IMR-90 (cell line): ENCODE measurements at regions not wholly inside any gene's neighbourhood (a gene's known extent, or its start where the extent isn't known, plus 50 kb on each side); places are given as distances from the start of the nearest gene placed in this dataset.

Experiments
- ATAC-seq: fragments of 200-7000 bp; cut with Tn5 transposase; 2 replicates; pipeline ENCODE4 v1.9.1; 2020; ENCODE audit warnings: low read depth, mild to moderate bottlenecking, moderate library complexity
- BruUV-seq: library from RNA; stranded (reverse); fragments of 400-500 nt; replicated peaks from 2 replicates; lab custom pipeline; 2021; lab: Mats Ljungman, UMichigan
- CTCF ChIA-PET: fragments of 300-600 bp; formaldehyde crosslinking; extraction: SDS; loops from one replicate; lab custom pipeline; 2021; ENCODE audit warnings: antibody characterized with exemption; lab: Yijun Ruan, JAX
- POLR2A ChIA-PET: fragments of 300-600 bp; sonication (Branson Sonifier 250); formaldehyde crosslinking; loops from one replicate; lab custom pipeline; 2022; ENCODE audit warnings: antibody characterized with exemption; ENCODE audit not compliant: unreplicated experiment; lab: Charles Lee
- DNase-seq: peaks from one replicate; pipeline ENCODE4 v3.0.0; 2013
- H2AFZ ChIP-seq: replicated peaks from 2 replicates; pipeline ENCODE3; 2013; ENCODE audit warnings: low read length, mild to moderate bottlenecking; ENCODE audit not compliant: poor library complexity
- H2AK5ac ChIP-seq: 2 replicates; pipeline ENCODE4 v1.6.1; 2013; ENCODE audit warnings: low read depth, low read length, inconsistent platforms
- H2AK9ac ChIP-seq: replicated peaks from 2 replicates; pipeline ENCODE3; 2013; ENCODE audit warnings: mild to moderate bottlenecking, low read depth, low read length, moderate library complexity; ENCODE audit not compliant: poor library complexity
- H2BK120ac ChIP-seq: 2 replicates; pipeline ENCODE4 v1.6.1; 2013; ENCODE audit warnings: low read depth, low read length, inconsistent platforms
- H2BK15ac ChIP-seq: 3 replicates; pipeline ENCODE4 v1.6.1; 2013; ENCODE audit warnings: low read depth, low read length, inconsistent platforms
- H2BK20ac ChIP-seq: 2 replicates; pipeline ENCODE4 v1.6.1; 2013; ENCODE audit warnings: low read depth, mild to moderate bottlenecking, inconsistent platforms, low read length, moderate library complexity
- H2BK5ac ChIP-seq: 2 replicates; pipeline ENCODE4 v1.6.1; 2013; ENCODE audit warnings: mild to moderate bottlenecking, low read depth, low read length, inconsistent platforms; ENCODE audit not compliant: poor library complexity, severe bottlenecking
- H3K14ac ChIP-seq: replicated peaks from 2 replicates; pipeline ENCODE4 v1.6.1; 2013; ENCODE audit warnings: low read depth, low read length, inconsistent platforms
- H3K18ac ChIP-seq: 2 replicates; pipeline ENCODE4 v1.6.1; 2013; ENCODE audit warnings: low read depth, low read length, control low read depth
- H3K23ac ChIP-seq: 2 replicates; pipeline ENCODE4 v1.6.1; 2013; ENCODE audit warnings: low read depth, low read length, inconsistent platforms
- H3K27ac ChIP-seq: 2 replicates; pipeline ENCODE4 v1.5.1; 2013; ENCODE audit warnings: mild to moderate bottlenecking, control low read depth, low read length; ENCODE audit not compliant: insufficient read depth
- H3K27me3 ChIP-seq: 2 replicates; pipeline ENCODE4 v1.6.1; 2013; ENCODE audit warnings: low read length; ENCODE audit not compliant: control insufficient read depth, insufficient read depth
- H3K36me3 ChIP-seq: 2 replicates; pipeline ENCODE4 v1.6.1; 2013; ENCODE audit warnings: low read length, mixed read lengths; ENCODE audit not compliant: control insufficient read depth, insufficient read depth
- H3K4ac ChIP-seq: 2 replicates; pipeline ENCODE4 v1.6.1; 2013; ENCODE audit warnings: low read depth, low read length, inconsistent platforms
- H3K4me1 ChIP-seq: 2 replicates; pipeline ENCODE4 v1.6.1; 2013; ENCODE audit warnings: low read length, mixed read lengths; ENCODE audit not compliant: control insufficient read depth, insufficient read depth
- H3K4me2 ChIP-seq: 2 replicates; pipeline ENCODE4 v1.6.1; 2013; ENCODE audit warnings: low read depth, mild to moderate bottlenecking, control low read depth, low read length, moderate library complexity
- H3K4me3 ChIP-seq: 2 replicates; pipeline ENCODE4 v1.5.1; 2013; ENCODE audit warnings: low read depth, mild to moderate bottlenecking, control low read depth, low read length, moderate library complexity; ENCODE audit not compliant: insufficient read depth
- H3K56ac ChIP-seq: 2 replicates; pipeline ENCODE4 v1.6.1; 2013; ENCODE audit warnings: low read length, inconsistent platforms; ENCODE audit not compliant: insufficient read depth; ENCODE audit errors: extremely low read depth
- H3K79me1 ChIP-seq, 2 experiments: 2 replicates each; pipeline ENCODE4 v1.6.1; 2013; ENCODE audit warnings: low read length in 2 of 2, inconsistent platforms in 1 of 2, low read depth in 1 of 2
- H3K9ac ChIP-seq: 2 replicates; pipeline ENCODE4 v1.6.1; 2013; ENCODE audit warnings: low read depth, low read length, control low read depth
- H3K9me1 ChIP-seq: 2 replicates; pipeline ENCODE4 v1.6.1; 2013; ENCODE audit warnings: low read length, inconsistent platforms; ENCODE audit not compliant: insufficient read depth
- H3K9me3 ChIP-seq: 2 replicates; pipeline ENCODE4 v1.6.1; 2013; ENCODE audit warnings: low read length; ENCODE audit not compliant: control insufficient read depth, insufficient read depth
- H4K20me1 ChIP-seq: 2 replicates; pipeline ENCODE4 v1.6.1; 2013; ENCODE audit warnings: low read length, inconsistent platforms; ENCODE audit not compliant: insufficient read depth
- H4K5ac ChIP-seq: 2 replicates; pipeline ENCODE4 v1.6.1; 2013; ENCODE audit warnings: mild to moderate bottlenecking, low read depth, low read length, control low read depth
- H4K8ac ChIP-seq, 2 experiments: 2 replicates each; pipeline ENCODE4 v1.6.1; 2013; ENCODE audit warnings: low read depth in 2 of 2, low read length in 2 of 2, control low read depth in 1 of 2, inconsistent platforms in 1 of 2
- H4K91ac ChIP-seq: 2 replicates; pipeline ENCODE4 v1.6.1; 2013; ENCODE audit warnings: low read depth, low read length, inconsistent platforms; ENCODE audit not compliant: insufficient read depth
- BHLHE40 ChIP-seq: fragments of 150-350 bp; IDR thresholded peaks from 2 replicates; pipeline ENCODE4 v1.6.1; 2016; ENCODE audit warnings: mild to moderate bottlenecking, low read depth, low read length
- CHD1 ChIP-seq: IDR thresholded peaks from 2 replicates; pipeline ENCODE4 v1.6.1; 2012; ENCODE audit warnings: low read depth, low read length, improper control_type of control experiment
- ELK1 ChIP-seq: fragments of 150-350 bp; IDR thresholded peaks from 2 replicates; pipeline ENCODE4 v1.6.1; 2016; ENCODE audit warnings: low read depth, mild to moderate bottlenecking, low read length, moderate library complexity, borderline replicate concordance
- FOS ChIP-seq: fragments of 150-350 bp; IDR thresholded peaks from 2 replicates; pipeline ENCODE4 v1.6.1; 2016; ENCODE audit warnings: low read depth, low read length
- MAFK ChIP-seq: IDR thresholded peaks from 2 replicates; pipeline ENCODE4 v1.6.1; 2012; ENCODE audit warnings: low read depth, low read length, improper control_type of control experiment
- NFE2L2 ChIP-seq: fragments of 150-350 bp; IDR thresholded peaks from 2 replicates; pipeline ENCODE4 v1.6.1; 2016; ENCODE audit warnings: low read depth, mild to moderate bottlenecking, low read length
- POLR2A ChIP-seq: IDR thresholded peaks from 2 replicates; pipeline ENCODE4 v1.6.1; 2012; ENCODE audit warnings: mild to moderate bottlenecking, low read depth, low read length
- RAD21 ChIP-seq: IDR thresholded peaks from 2 replicates; pipeline ENCODE4 v1.6.1; 2012; ENCODE audit warnings: low read length, improper control_type of control experiment
- RCOR1 ChIP-seq: IDR thresholded peaks from 2 replicates; pipeline ENCODE4 v1.6.1; 2012; ENCODE audit warnings: mild to moderate bottlenecking, low read length, improper control_type of control experiment; ENCODE audit not compliant: insufficient replicate concordance
- WGBS, 2 experiments: methylation state at CpG; one replicate each; pipeline versions ENCODE4 v1.1.5 to v1.1.7; 2013; ENCODE audit warnings: missing lambda C conversion rate in 2 of 2; ENCODE audit not compliant: insufficient read length in 1 of 2; ENCODE audit errors: extremely low coverage in 2 of 2; 5-methylcytosine and 5-hydroxymethylcytosine counted together
- dilution Hi-C: fragments of 300-500 bp; cut with HindIII; formaldehyde crosslinking; loops from one replicate; pipeline ENCODE4 v1.14.3; 2018; ENCODE audit warnings: low sequenced_read_pairs; ENCODE audit not compliant: unreplicated experiment
- in situ Hi-C: fragments of 300-500 bp; cut with MboI; formaldehyde crosslinking; loops from 3 replicates; pipeline ENCODE4 v1.14.3; 2019; ENCODE audit warnings: low sequenced_read_pairs, inconsistent platforms, mixed read lengths
- intact Hi-C: fragments of 100-400 bp; cut with micrococcal nuclease; formaldehyde crosslinking; loops from 2 replicates; pipeline ENCODE4 v1.10.0; 2022
- TF ChIP-seq, protein P1 (sequence below): fragments of 150-350 bp; IDR thresholded peaks from 2 replicates; pipeline ENCODE4 v1.6.1; 2017; ENCODE audit warnings: mild to moderate bottlenecking, antibody characterized with exemption, low read length, low read depth

DNA sequence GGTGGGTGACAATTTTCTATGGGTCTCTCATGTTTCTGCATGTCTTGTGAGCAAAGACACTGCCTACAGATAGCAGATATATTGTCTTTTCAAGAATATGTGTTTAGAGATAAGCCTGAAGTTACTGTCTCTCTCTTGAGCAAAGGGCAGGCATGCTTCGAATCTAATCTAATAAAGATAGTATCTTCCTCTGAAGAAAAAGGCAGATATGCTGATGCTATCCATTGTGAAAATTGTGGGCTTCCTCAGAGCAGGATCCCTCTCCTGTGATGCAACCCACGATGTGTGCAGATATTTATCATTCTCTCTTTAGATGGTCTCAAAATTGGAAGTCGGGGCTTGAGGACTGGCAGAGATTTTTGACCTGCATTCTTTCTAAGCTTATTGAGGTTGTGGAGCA lies 187.0 kb downstream of the DACT1 start:
- H3K18ac ChIP-seq = no peak overlapping the region
- H3K4me1 ChIP-seq = no peaks in the 10 kb centered on the region
- no TSS peak for BruUV-seq
- H2AFZ ChIP-seq = no peak overlapping the region
- H3K4me2 ChIP-seq = no peak overlapping the region
- no peak overlapping the region for H4K5ac ChIP-seq
- H3K4me3 ChIP-seq = no peak overlapping the region
- WGBS, 2 experiments = 70% methylated on average over 2 of the region's 3 CpGs; no CpG with 5 or more reads in 1 of the 2 experiments
- H3K14ac ChIP-seq = no peak overlapping the region
- ChIA-PET POLR2A (no interaction called here), CTCF (no interaction called here)
- intact Hi-C loops = no loop called here
- H2BK120ac ChIP-seq = no peak overlapping the region
- TF ChIP-seq NFE2L2 (no peak), FOS (no peak), ELK1 (no peak), RAD21 (no peak), MAFK (no peak), RCOR1 (no peak), BHLHE40 (no peak), CHD1 (no peak), POLR2A (no peak)
- TF ChIP-seq, protein P1, sequence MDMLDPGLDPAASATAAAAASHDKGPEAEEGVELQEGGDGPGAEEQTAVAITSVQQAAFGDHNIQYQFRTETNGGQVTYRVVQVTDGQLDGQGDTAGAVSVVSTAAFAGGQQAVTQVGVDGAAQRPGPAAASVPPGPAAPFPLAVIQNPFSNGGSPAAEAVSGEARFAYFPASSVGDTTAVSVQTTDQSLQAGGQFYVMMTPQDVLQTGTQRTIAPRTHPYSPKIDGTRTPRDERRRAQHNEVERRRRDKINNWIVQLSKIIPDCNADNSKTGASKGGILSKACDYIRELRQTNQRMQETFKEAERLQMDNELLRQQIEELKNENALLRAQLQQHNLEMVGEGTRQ = no peak
- H3K27ac ChIP-seq = no peak overlapping the region
- H3K56ac ChIP-seq = no peak overlapping the region
- in situ Hi-C loops = no loop called here
- DNase-seq = no peak
- H2AK9ac ChIP-seq = no peak overlapping the region
- H2BK15ac ChIP-seq = no peak overlapping the region
- H3K9me1 ChIP-seq = no peaks in the 10 kb centered on the region
- peaks cover 2% of the 10 kb centered on the region; the same call in 1 of the 2 replicates for H3K27me3 ChIP-seq
- H3K23ac ChIP-seq = no peak overlapping the region
- no peak overlapping the region for H3K4ac ChIP-seq
- H3K9ac ChIP-seq = no peak overlapping the region
- no peaks in the 10 kb centered on the region for H3K79me1 ChIP-seq
- peaks cover 6% of the 10 kb centered on the region; the same call in 1 of the 2 replicates for H3K9me3 ChIP-seq
- H3K36me3 ChIP-seq = no peaks in the 10 kb centered on the region
- H4K20me1 ChIP-seq = no peaks in the 10 kb centered on the region
- H2BK20ac ChIP-seq = no peak overlapping the region
- no peak overlapping the region for H4K91ac ChIP-seq
- ATAC-seq = no peak
- H2AK5ac ChIP-seq = no peak overlapping the region
- no peak overlapping the region for H2BK5ac ChIP-seq
- H4K8ac ChIP-seq = no peak overlapping the region
- dilution Hi-C loops = no loop called here
